ENCODE measurements at regions not wholly inside any gene's neighbourhood (a gene's known extent, or its start where the extent isn't known, plus 50 kb on each side); places are given as distances from the start of the nearest gene placed in this dataset.

GRCh38 chr2:217642944-217643343 lies 359.9 kb downstream of the TNS1 start:
- TF ChIP-seq CTCF (IDR thresholded peaks at IDR 0.05) = no peak
- no peak for TF ChIP-seq POLR2A (IDR thresholded peaks at IDR 0.05)
- no peak for TF ChIP-seq POLR2AphosphoS5 (IDR thresholded peaks at IDR 0.05)

Measured in prostate gland (tissue), 2 donors.